CD14-positive monocyte (primary cell): ENCODE measurements at regions not wholly inside any gene's neighbourhood (a gene's known extent, or its start where the extent isn't known, plus 50 kb on each side); places are given as distances from the start of the nearest gene placed in this dataset.

ENCODE experiments used
- DNase-seq, 3 donors: peaks; one replicate each; pipeline ENCODE4 v3.0.0-alpha.2; 2011 to 2022
- H2AFZ ChIP-seq: 2 replicates; pipeline ENCODE4 v1.6.0; 2012; ENCODE audit warnings: mild to moderate bottlenecking, low read depth, low read length, inconsistent platforms; ENCODE audit not compliant: insufficient read depth, poor library complexity, severe bottlenecking
- H3K27ac ChIP-seq, 2 donors: 1 replicate in 1 of 2; 2 replicates in 1 of 2; pipeline ENCODE4 v1.5.1; 2012 to 2013; ENCODE audit warnings: low read length in 2 of 2, control low read depth in 1 of 2, inconsistent platforms in 1 of 2, low read depth in 1 of 2, mild to moderate bottlenecking in 1 of 2
- H3K27me3 ChIP-seq, 2 donors: one replicate each; pipeline versions ENCODE4 v1.6.0 to v1.6.1; 2011 to 2013; ENCODE audit warnings: low read length in 2 of 2; ENCODE audit not compliant: control insufficient read depth in 2 of 2, insufficient read depth in 2 of 2
- H3K36me3 ChIP-seq, 2 donors: replicated peaks in 1 of 2; 1 replicate in 1 of 2; 2 replicates in 1 of 2; pipeline versions ENCODE4 v1.5.1 to v1.6.1; 2012 to 2013; ENCODE audit warnings: low read length in 2 of 2, control low read depth in 1 of 2, inconsistent platforms in 1 of 2, mild to moderate bottlenecking in 1 of 2; ENCODE audit not compliant: insufficient read depth in 2 of 2, control insufficient read depth in 1 of 2
- H3K4me1 ChIP-seq, 2 donors: 1 replicate in 1 of 2; 2 replicates in 1 of 2; pipeline versions ENCODE4 v1.5.1 to v1.6.1; 2012 to 2013; ENCODE audit warnings: low read length in 2 of 2, control low read depth in 1 of 2, inconsistent platforms in 1 of 2, mild to moderate bottlenecking in 1 of 2, moderate library complexity in 1 of 2; ENCODE audit not compliant: insufficient read depth in 2 of 2, control insufficient read depth in 1 of 2
- H3K4me2 ChIP-seq: replicated peaks from 2 replicates; pipeline ENCODE3; 2012; ENCODE audit warnings: low read length, moderate library complexity, mild to moderate bottlenecking; ENCODE audit not compliant: poor library complexity, severe bottlenecking; ENCODE audit errors: extremely low read depth
- H3K4me3 ChIP-seq, 3 experiments: fragments of 200-600 bp in 1 of 3; sonication (generic) in 1 of 3; replicated peaks in 1 of 3; 1 replicate in 2 of 3; 2 replicates in 1 of 3; pipeline ENCODE4 v1.5.1; 2011 to 2013; ENCODE audit warnings: low read length in 3 of 3, mild to moderate bottlenecking in 3 of 3, control low read depth in 2 of 3, low read depth in 2 of 3, inconsistent platforms in 1 of 3, moderate library complexity in 1 of 3
- H3K79me2 ChIP-seq: 2 replicates; pipeline ENCODE4 v1.6.0; 2012; ENCODE audit warnings: mild to moderate bottlenecking, control low read depth, inconsistent platforms, low read length, moderate library complexity; ENCODE audit not compliant: insufficient read depth
- H3K9ac ChIP-seq: 2 replicates; pipeline ENCODE4 v1.6.0; 2017; ENCODE audit warnings: low read length, mild to moderate bottlenecking; ENCODE audit not compliant: insufficient read depth, poor library complexity, severe bottlenecking
- H3K9me3 ChIP-seq, 2 donors: replicated peaks in 1 of 2; 1 replicate in 1 of 2; 2 replicates in 1 of 2; pipeline versions ENCODE4 v1.5.1 to v1.6.1; 2012 to 2013; ENCODE audit warnings: low read length in 2 of 2, control low read depth in 1 of 2; ENCODE audit not compliant: control insufficient read depth in 1 of 2, insufficient read depth in 1 of 2
- H4K20me1 ChIP-seq: 2 replicates; pipeline ENCODE4 v1.6.0; 2012; ENCODE audit warnings: mild to moderate bottlenecking, low read length, control low read depth, moderate library complexity; ENCODE audit not compliant: insufficient read depth
- H3K27ac Mint-ChIP-seq, 7 donors: one replicate each; pipeline ENCODE4 v1.8.0; 2020; ENCODE audit warnings: mild to moderate bottlenecking in 7 of 7, mixed read lengths in 7 of 7, moderate library complexity in 6 of 7, inconsistent platforms in 2 of 7
- H3K27me3 Mint-ChIP-seq, 3 donors: one replicate each; pipeline ENCODE4 v1.8.0; 2021 to 2022; ENCODE audit warnings: low read depth in 3 of 3, mild to moderate bottlenecking in 3 of 3, mixed read lengths in 3 of 3, moderate library complexity in 3 of 3, inconsistent platforms in 1 of 3
- H3K36me3 Mint-ChIP-seq, 2 donors: one replicate each; pipeline ENCODE4 v1.8.0; 2020; ENCODE audit warnings: mixed read lengths in 2 of 2, inconsistent platforms in 1 of 2, mild to moderate bottlenecking in 1 of 2
- H3K4me1 Mint-ChIP-seq: one replicate; pipeline ENCODE4 v1.8.0; 2020; ENCODE audit warnings: mild to moderate bottlenecking, mixed read lengths
- H3K4me3 Mint-ChIP-seq, 2 donors: one replicate each; pipeline ENCODE4 v1.8.0; 2020; ENCODE audit warnings: mild to moderate bottlenecking in 2 of 2, mixed read lengths in 2 of 2, moderate library complexity in 1 of 2
- H3K9me3 Mint-ChIP-seq, 7 donors: one replicate each; pipeline ENCODE4 v1.8.0; 2020 to 2022; ENCODE audit warnings: mixed read lengths in 7 of 7, mild to moderate bottlenecking in 6 of 7, moderate library complexity in 6 of 7, inconsistent platforms in 2 of 7
- CTCF ChIP-seq: fragments of 200-600 bp; IDR thresholded peaks from one replicate; pipeline ENCODE4 v1.8.0; 2022; ENCODE audit warnings: antibody characterized with exemption, mild to moderate bottlenecking
- WGBS: methylation state at CpG from one replicate; pipeline ENCODE4 v1.1.5; 2013; ENCODE audit warnings: missing lambda C conversion rate; ENCODE audit not compliant: insufficient coverage; 5-methylcytosine and 5-hydroxymethylcytosine counted together
- intact Hi-C, 2 donors: fragments of 100-400 bp; cut with micrococcal nuclease; formaldehyde crosslinking; loops; one replicate each; pipeline versions ENCODE4 v1.15.0 to v1.15.1; 2023

GRCh38 chr9:12462861-12463260, 230.3 kb upstream of the TYRP1 start:
- no peak for DNase-seq

GRCh38 chr9:12463641-12464040, 229.5 kb upstream of the TYRP1 start:
- H3K27ac Mint-ChIP-seq: no peak overlapping the region
- H3K9me3 Mint-ChIP-seq: no peaks in the 10 kb centered on the region
- no peaks in the 10 kb centered on the region for H3K9me3 ChIP-seq
- no peak for TF ChIP-seq CTCF
- no peaks in the 10 kb centered on the region for H3K4me1 Mint-ChIP-seq
- intact Hi-C loops: no loop called here
- no peak overlapping the region for H3K4me2 ChIP-seq
- no peaks in the 10 kb centered on the region for H3K36me3 Mint-ChIP-seq
- H3K27me3 ChIP-seq: no peaks in the 10 kb centered on the region
- no peaks in the 10 kb centered on the region for H3K79me2 ChIP-seq
- no peaks in the 10 kb centered on the region for H4K20me1 ChIP-seq
- DNase-seq: no peak
- WGBS: no CpG with 5 or more reads among the region's 3 CpGs
- H3K9ac ChIP-seq: no peak overlapping the region
- H3K27me3 Mint-ChIP-seq: no peaks in the 10 kb centered on the region
- H3K4me3 ChIP-seq: no peak overlapping the region
- H3K36me3 ChIP-seq: no peaks in the 10 kb centered on the region
- H3K4me3 Mint-ChIP-seq: no peak overlapping the region
- H2AFZ ChIP-seq: no peak overlapping the region
- H3K4me1 ChIP-seq: no peaks in the 10 kb centered on the region
- H3K27ac ChIP-seq: no peak overlapping the region

More at GRCh38 chr9:12462861-12463260, 230.3 kb upstream of the TYRP1 start:
- Mint-ChIP-seq H3K27ac (no peak overlapping the region), H3K27me3 (no peaks in the 10 kb centered on the region), H3K36me3 (no peaks in the 10 kb centered on the region), H3K4me1 (no peaks in the 10 kb centered on the region), H3K9me3 (no peaks in the 10 kb centered on the region), H3K4me3 (no peak overlapping the region)
- TF ChIP-seq CTCF: no peak
- Histone ChIP-seq H3K27me3 (no peaks in the 10 kb centered on the region), H3K4me3 (no peak overlapping the region), H3K9ac (no peak overlapping the region), H3K4me1 (no peaks in the 10 kb centered on the region), H3K36me3 (no peaks in the 10 kb centered on the region), H3K79me2 (no peaks in the 10 kb centered on the region), H3K4me2 (no peak overlapping the region), H4K20me1 (no peaks in the 10 kb centered on the region), H3K27ac (no peak overlapping the region), H2AFZ (no peak overlapping the region), H3K9me3 (no peaks in the 10 kb centered on the region)
- intact Hi-C loops: no loop called here
